GM18517 (cell line): ENCODE measurements at regions not wholly inside any gene's neighbourhood (a gene's known extent, or its start where the extent isn't known, plus 50 kb on each side); places are given as distances from the start of the nearest gene placed in this dataset.
"Not testable (repeated sequence)": the region's sequence is repeated elsewhere in the genome, so short reads cannot be mapped to it uniquely, and the experiment has no call there.

Experiments
- ATAC-seq: cut with Tn5 transposase; IDR thresholded peaks from one replicate; pipeline ENCODE4 v1.9.1; 2021; ENCODE audit warnings: mild to moderate bottlenecking, moderate library complexity; ENCODE audit not compliant: unreplicated experiment

DNA sequence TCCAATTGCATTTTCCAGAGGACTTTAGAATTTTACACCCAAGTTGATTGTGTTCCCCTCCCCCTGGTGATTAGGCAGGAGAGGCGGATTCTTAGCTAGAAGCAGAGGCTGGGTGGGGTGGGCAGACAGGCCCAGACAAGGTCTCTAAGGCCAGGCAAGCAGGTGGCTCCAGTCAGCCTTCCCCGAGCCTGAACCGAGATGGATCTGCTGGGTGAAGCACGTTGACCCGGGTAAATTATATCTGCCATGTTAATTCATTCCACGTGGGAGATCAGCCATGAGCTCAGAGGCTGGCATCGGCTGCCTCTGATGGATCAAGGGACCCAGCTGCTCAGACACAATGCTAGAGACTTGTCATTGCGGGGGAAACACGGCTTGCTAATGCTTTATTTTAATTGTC is 159.5 kb upstream of the MAFB start:
- ATAC-seq, result no peak

DNA sequence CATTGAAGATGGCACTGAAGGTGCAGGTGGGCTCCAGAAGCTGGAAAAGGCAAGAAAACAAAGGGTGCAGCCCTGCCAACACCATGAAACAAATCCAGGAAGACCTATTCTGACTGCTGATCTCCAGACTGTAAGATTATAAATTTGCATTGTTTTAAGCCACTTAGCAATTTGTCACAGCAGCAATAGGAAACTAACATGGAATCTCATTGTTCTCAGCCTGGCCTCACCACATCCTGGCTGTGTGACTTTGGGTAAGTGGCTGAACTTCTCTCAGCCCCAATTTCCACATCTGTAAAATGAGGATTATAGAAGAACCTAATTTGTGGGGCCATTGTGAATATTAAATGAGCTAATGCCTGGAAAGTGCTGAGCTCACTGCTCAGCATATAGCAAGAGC is 160.4 kb upstream of the MAFB start:
- no peak for ATAC-seq

DNA sequence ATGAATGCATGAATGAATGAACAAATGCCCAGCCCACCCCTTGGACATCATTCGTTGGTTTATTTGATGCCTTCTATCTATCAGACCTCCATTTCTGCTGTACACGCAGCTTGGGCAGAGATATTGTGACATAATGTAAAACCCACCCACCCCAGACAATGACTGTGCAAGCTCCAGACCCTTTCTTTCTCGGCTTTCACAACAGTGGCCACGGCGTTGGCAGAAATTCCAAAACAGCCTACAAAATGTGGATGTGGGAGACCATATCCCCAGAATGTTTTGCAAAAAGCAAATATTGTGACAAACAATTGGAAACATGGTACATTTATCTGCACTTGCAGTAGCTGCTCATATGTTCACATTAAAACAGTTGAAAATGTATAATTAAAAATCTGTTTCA is 162.0 kb upstream of the MAFB start:
- ATAC-seq, result no peak

DNA sequence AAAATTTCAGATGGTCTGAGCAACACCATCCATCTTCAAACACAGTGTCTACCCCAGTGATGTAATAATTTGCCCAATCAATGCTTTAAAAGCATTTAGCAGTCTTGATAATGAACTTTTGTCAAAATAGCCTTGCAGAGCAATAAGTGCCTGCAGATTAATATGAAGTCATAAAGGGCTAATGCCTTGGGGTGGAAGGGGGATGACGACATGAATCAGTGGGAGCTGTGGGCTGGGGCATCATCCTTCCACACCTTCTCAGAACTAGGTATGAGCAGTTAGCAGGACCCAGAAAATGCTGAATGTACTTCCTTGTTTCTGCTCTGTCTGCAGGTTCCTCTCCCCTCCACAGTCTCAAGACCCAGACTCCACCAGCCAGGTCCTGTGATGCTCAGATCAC is 166.2 kb upstream of the MAFB start:
- no peak for ATAC-seq

DNA sequence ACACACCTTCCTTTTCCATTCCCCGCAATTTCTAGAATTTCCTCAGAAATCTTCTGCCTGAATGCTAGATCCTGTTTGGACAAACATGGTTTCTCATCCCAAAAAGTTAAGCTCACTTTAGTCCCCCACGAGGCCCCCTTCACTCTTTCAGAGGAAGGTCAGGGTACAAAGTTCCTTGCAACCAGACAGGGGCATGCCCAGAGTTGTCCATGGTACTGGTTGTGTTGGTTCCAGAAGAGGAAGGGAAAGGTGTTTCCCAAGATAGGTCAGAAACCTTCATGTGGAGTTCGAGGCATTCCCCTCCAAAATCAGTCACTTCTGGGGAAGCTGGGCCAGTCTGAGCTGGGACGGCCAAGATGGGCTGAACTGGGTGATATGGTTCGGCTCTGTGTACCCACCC is 167.6 kb upstream of the MAFB start:
- no peak for ATAC-seq

DNA sequence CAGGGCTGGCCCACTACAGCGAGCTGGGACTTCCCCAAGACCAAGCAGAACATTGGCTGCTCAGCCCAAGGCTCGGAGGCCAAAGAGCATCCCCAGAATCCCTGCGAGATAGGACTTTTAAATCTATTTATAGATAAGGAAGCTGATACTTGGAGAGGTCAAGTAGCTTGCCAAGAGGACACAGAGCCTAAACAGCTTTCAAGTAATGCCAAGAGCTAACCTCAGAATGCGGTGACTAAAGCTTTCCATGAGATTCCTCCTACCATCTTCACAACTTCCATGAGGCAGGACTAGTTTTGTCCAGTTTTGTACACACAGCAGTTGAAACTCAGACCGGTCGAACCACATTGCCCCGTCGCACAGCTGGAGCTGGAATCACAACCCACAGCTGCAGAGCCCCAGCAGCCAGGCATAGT is 168.1 kb upstream of the TOP1 start:
- no peak for ATAC-seq

DNA sequence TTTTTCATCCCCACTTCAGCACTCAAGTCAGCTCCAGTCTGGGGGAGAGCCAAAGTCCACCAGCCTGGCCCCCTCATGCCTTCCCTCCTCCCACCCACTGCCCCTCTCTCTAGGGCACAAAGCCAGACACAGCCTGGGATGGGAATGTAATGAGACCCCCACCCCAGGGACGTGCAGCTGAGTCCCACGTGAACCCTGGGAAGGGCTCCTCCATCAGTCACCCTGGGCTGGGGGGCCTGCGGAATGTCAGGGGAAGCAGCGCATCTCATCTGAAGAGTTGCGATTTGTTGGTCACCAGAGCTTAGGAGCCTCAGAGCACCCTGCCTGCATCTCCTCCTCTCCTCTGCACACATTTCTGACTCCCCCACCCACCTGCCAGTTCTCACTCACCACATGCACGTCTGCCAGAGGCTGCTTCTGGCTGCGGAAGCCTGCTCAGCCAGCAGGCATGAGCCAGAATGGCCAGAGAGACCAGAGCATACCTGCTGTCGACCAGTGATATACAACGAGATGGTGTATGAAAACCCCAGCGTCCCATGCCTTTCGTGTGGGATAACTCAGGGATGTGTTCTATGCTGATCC is 167.1 kb upstream of the TOP1 start:
- ATAC-seq, result no peak

DNA sequence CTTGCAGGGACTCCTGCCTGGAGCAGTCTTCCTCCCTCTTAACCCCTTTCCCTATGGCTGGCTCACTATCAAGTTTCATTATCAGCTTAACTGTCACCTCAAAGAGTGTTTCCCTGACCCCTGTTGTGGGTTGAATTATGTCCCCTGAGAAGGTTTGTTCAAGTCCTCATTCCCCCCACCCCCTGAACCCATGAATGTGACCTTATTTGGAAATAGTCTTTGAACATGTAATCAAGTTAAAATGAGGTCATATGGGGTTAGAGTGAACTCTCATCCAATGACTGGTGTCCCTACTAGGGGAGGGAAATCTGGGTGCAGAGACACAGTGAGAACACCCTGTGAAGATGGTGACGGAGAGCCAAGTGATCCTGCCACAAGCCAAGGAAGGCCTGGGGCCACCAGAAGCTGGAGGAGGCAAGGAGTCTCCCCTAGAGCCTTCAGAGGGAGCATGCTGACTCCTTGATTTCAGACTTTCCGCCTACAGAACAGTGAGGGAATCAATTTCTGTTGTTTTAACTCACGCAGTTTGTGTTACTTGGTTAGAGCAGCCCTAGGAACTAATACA is 165.2 kb upstream of the TOP1 start:
- no peak for ATAC-seq

DNA sequence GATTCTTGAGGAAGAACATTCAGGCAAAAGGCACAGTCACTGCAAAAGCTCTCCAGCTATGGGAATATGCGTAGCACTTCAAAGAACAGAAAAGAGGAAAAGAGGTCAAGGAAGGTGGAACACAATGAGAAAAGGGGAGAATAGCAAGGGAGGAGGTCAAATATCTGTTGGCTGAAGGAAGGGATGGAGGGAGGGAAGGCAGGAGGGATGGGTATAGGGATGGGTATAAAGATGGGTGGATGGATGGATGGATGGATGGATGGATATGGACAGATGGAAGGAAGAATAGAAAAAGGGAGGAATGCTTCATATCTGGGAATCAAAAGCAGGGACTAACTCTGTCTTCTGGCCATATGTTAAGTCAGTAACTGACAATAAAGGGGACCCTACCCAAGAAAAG is 164.2 kb upstream of the TOP1 start:
- ATAC-seq, result no peak

DNA sequence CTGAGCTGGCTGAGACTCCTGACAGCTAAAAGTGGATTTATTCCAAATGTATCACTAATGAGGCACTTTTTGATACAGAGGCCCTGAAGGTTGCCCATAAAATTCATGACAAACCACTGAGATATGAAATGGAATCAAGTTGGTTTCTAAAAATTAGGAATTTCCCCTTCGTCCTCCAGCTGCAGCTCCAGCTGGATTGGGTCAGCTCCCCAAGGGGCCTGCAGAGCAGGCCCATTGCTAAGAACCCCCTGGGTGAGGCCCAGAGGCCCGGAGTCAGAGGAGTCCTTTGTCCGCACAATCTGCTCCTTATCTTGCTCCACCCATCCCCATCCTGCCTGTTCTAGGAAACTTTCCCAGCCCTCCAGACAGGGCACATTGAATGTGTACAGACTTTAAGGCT is 163.5 kb upstream of the TOP1 start:
- no peak for ATAC-seq

DNA sequence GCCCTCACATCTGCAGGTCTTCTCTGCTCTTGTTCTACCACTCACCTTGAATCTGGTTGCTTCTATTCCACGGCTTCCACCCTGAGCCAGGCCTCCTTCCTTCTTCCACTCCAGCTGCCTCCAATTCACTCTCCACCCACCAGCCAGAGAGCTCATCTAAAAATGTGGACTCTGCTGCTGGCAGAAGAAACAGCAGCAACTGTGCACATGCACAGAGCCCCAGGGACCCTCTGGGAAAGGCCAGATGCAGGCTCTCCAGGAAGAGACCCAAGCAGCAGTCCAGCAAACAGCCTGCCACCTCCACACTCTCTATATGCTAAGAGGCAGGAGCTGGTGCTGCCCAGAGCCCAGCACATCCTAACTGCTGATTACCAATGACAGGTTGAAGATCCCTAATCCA is 162.6 kb upstream of the TOP1 start:
- no peak for ATAC-seq

DNA sequence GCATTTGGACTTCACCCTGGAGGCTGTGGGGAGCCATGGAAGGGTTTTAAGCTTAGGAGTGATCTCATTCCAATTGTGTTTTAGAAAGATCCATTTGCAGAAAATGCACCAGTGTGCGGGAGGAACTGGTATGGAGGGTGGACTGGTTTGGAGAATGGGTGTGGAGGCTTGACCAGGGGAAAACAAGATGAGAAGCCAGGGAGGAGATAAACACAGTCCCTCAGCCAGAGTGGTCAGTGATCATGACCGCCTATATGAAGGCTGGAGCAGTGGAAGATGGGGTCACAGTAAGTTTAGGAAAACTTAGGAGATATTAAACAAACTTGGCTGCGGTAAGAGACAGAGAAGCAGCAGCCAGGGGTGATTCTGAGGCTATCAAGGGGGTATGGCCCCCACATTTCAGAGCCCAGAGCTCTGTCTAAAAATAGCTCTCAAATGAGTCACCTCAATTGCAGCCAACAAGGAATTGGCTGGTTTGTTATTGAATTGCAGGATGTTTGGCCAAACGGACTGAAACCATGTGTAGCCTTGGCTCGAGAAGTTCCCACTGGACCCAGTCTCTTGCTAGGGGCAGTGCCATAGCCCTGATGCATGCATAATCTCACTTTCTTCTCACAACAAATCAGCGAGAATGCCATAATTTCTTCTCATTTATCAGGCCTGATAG is 159.9 kb upstream of the TOP1 start:
- ATAC-seq, result no peak

DNA sequence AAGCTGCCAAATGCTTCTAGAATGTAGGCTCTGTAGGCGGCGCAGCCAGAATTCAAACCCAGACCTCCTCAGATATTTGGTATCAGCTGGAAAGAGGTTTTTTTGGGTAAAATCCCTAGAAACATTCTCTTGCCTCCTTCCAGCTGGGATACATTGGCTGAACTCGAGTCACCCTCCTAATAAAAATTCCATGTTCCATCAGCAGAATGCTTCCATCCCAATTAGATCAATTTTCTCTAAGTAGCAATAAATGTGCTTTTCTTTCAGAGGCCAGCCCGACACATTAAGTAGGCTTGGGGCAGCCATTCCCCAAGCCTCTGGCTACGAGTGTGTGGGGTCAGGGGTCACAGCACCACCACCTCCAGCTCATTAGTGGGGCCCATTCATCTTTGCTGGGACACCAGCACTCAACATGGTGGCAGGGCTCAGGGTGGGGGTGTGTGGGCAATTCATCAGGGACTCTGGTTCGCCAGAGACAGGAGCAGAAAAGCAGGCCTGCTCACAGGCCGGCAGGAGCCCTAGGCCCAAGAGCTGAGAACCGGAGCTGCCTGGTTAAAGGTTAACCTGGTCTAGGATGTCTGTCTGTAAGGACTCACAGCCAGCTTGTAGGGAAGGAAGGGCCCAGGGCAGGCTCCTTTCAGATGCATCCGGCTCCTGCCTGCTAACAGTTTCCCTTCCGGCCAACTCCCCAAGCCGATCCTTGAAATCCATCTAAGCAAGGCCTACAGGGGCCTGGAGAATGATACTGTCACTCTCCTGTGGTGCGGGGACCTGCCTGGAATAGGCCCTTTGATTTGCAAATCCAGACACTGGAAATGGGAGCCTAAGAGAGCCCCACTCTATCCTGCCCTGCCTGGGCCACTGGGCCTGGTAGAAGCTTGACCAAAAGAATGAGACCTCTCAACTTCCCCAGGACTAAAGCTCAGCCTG is 159.1 kb upstream of the TOP1 start:
- ATAC-seq, result no peak

DNA sequence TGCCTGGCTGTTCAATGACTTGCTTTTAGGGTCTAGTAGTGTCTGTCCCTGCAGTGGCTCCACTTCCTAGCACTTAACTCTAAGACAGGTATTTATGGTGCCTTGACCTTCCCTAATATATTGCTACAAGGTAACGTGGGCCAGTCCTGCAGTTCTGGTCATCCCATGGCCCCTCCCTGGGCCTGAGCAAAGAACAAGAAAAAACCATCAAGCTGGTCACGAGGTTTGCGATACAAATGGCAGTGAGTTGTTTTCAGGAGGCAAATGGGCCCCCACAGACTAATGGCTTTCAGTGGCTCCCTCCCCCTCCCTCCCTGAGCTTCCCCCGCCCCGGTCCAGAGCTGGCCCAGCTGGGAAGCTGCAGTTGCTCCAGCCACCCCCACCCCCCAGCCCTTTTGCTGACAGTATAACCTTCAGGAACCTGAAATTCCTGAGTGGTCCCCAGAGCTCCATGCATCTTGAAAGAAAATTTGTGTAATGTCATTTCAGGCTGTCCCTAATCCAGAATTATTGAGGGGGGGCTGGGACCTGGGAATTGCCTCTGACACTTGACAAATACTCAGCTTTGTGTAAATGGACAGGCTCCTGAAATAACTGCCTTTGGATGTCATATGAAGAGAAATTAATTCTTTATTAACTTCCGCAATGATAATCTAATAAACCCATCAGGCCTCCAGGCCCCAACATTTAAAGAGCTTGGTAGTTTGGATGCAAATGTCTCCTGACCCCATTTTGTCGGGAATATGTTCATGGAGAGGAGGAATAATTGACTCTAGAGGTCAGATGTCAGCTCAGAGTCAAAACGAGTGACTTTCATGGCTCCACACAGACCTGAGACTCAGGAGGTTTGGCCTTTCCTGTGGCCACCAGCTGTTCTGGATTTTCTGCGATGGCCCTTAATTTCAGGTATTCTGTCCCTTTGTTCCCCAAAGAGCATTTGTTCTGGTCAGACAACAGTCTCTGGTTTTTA is 153.2 kb upstream of the TOP1 start:
- no peak for ATAC-seq

DNA sequence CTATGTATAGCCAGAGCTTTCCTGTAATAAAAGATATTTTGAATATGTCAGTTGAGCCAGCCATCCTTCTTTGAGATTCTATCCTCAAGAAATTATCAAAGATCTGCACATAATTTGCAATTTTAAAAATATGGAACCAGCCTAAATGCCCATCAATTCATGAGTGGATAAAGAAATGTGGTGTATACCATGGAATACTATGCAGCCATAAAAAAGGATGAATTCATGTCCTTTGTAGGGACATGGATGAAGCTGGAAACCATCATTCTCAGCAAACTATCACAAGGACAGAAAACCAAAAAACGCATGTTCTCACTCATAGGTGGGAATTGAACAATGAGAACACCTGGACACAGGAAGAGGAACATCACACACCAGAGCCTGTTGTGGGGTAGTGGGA is 150.5 kb upstream of the TOP1 start:
- not testable (repeated sequence) for ATAC-seq

DNA sequence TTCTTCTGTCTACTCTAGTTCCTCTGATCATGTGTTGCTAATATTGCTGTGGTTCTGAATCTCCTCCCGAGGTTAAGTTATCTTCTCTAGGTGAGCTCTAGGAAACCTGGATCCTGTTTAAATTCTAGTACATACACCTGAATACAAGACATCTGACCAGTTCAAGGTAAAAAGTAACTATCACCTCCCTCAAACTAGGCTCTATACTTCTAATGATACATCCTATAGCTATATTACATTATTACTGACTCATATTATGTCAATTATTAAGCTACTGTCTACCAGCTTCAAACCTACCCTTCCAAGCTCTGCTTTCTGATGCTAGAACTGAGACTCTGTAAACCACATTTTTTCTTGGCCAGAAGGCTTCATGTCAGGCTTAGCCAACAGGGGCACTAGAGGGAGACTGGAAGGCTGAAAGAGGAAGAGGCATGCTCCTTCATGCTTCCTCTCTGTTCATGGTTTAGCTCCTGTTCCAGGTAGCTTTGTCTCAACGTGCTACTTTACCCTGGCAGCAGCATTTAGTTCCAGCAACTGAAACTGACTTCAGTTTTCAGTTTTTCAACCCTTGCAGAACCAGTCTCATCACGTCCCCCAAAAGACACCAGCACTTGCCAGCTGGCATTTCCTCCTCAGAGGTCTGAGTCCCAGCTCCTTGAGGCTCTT is 148.4 kb upstream of the TOP1 start:
- no peak for ATAC-seq

DNA sequence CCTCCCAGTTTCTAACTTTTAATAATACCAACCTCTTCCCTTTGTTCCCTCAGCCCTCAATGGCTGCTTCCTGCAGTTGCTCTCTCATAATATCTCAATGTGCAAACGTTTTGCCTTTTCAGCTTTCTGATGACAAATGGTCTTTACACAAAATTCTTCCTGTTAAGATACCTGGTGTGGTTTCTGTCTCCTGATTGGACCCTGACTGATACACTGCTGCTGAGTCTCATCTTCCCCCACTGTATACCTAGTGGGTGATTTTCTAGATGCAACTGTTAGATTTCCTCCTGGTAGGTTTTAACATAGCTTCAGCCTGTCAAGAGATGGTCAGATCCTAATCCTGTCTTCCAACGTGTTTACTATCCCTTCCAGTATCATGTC is 147.9 kb upstream of the TOP1 start:
- ATAC-seq, result no peak

DNA sequence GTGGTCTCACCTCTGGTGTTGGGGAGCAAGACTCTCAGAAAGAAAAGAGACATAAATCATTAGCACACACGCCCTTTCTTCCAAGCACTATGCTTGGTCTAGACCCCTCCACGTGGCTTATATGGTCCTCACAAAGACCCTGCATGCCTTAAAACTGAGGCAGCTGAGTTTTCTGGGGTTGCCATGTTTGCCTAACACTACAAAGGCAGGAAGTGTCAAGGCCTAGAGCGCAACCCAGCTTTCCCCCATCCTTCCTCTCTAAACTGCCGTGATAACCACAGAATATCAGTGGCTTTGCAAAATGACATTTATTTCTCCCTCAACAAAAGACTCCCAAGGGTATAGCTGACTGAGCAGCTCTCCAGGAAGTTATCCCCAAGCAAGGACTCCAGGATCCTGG is 146.5 kb upstream of the TOP1 start:
- no peak for ATAC-seq

DNA sequence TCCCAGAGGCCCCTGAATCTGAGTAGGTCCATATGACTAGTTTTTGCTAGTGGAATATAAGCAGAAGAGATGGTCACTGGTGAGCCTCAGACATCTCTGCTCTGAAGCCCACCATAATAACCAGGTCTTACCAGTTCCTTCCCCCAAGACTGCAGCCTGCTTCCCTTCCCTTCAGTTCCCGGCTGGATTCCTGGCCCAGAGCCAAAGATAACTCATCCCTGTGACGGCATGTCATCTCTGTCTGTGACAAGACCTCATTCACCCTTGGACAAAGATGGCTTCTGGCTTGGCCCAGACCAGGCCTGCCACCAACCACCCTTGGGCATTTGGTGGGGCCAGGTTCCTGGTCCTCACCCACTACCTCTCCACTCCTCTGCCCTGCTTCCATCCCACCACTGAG is 145.5 kb upstream of the TOP1 start:
- no peak for ATAC-seq

DNA sequence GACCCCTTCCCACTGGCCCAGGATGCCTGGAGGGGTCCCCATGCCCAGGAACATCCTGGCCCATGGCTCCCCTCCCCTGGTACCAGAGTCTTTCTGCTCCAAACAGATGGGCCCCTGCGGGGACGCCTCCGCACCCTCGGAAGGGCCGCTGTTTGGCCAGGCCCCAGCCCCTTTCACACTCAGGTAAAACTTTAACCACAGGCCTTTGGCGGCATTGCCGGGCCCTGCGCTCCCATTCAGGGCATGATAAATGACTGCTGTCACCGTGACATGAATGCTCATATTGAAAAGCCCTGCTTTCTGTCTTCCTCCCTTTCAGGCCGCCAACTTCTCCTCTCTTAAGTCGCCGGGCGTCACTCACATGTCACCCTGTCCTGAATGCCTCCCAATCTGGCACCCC is 141.5 kb upstream of the TOP1 start:
- no peak for ATAC-seq
